ENCODE measurements at regions not wholly inside any gene's neighbourhood (a gene's known extent, or its start where the extent isn't known, plus 50 kb on each side); places are given as distances from the start of the nearest gene placed in this dataset.

- Mint-ChIP-seq H3K4me1 (no peaks in the 10 kb centered on the region), H3K4me3 (no peak overlapping the region), H3K27me3 (ENCODE audit: insufficient read depth, low read depth, poor library complexity) (peaks cover 1% of the 10 kb centered on the region), H3K27ac (no peak overlapping the region), H3K9me3 (no peaks in the 10 kb centered on the region), H3K36me3 (ENCODE audit: low read depth) (no peaks in the 10 kb centered on the region)
- H3K27me3 ChIP-seq (ENCODE audit: insufficient read depth), result no peaks in the 10 kb centered on the region
- no peaks in the 10 kb centered on the region for H3K9me2 ChIP-seq (ENCODE audit: insufficient read depth)
- no peak overlapping the region for H3K4me3 ChIP-seq
- H3K27ac ChIP-seq (ENCODE audit: low read depth), result no peak overlapping the region
- H3F3A ChIP-seq (replicated peaks; ENCODE audit: low read depth), result no peaks in the 10 kb centered on the region
- no peaks in the 10 kb centered on the region for H3K4me1 ChIP-seq (ENCODE audit: insufficient read depth)
- no peaks in the 10 kb centered on the region for H3K79me2 ChIP-seq (replicated peaks; ENCODE audit: insufficient read depth)
- H4K20me1 ChIP-seq (replicated peaks; ENCODE audit: insufficient read depth), result no peaks in the 10 kb centered on the region
- DNase-seq (ENCODE audit: low spot score) (no peak), ATAC-seq (no peak)
- H3K36me3 ChIP-seq (ENCODE audit: insufficient read depth), result no peaks in the 10 kb centered on the region
- H3K4me2 ChIP-seq, result no peak overlapping the region
- no peak for TF ChIP-seq ZNF114 (CRISPR knock-in tag; IDR thresholded peaks at IDR 0.05)
- TF ChIP-seq CTCF (conservative IDR thresholded peaks at IDR 0.05; ENCODE audit: low read depth in 2 of 2), result no peak
- TF ChIP-seq EZH2phosphoT487 (IDR thresholded peaks at IDR 0.05; ENCODE audit: unreplicated experiment), result no peak
- no peak for TF ChIP-seq ETS1 (IDR thresholded peaks at IDR 0.05)
- no peak for TF ChIP-seq REST (IDR thresholded peaks at IDR 0.05; ENCODE audit: unreplicated experiment)
- TF ChIP-seq EZH2 (IDR thresholded peaks at IDR 0.05; ENCODE audit: low read depth, unreplicated experiment), result no peak
- TF ChIP-seq ZNF462 (CRISPR knock-in tag; IDR thresholded peaks at IDR 0.05), result no peak
- H2AFZ ChIP-seq, result no peak overlapping the region
Observed at GRCh38 chr2:204051984-204052556, 115.5 kb downstream of the ICOS start.

Measured in GM23338 (cell line).